GM20000 (cell line): ENCODE measurements at regions not wholly inside any gene's neighbourhood (a gene's known extent, or its start where the extent isn't known, plus 50 kb on each side); places are given as distances from the start of the nearest gene placed in this dataset.

Experiments used
- DNase-seq: peaks from one replicate; pipeline ENCODE4 v3.0.0; 2012; ENCODE audit warnings: low spot score
- CTCF ChIP-seq: IDR thresholded peaks from 2 replicates; pipeline ENCODE4 v1.5.1; 2012; ENCODE audit warnings: mild to moderate bottlenecking, control low read depth; ENCODE audit errors: extremely low read depth, missing control alignments

GRCh38 chr13:47114030-47114429, 217.2 kb upstream of the HTR2A start:
- TF ChIP-seq CTCF, result no peak

GRCh38 chr13:47112903-47113299, 216.0 kb upstream of the HTR2A start:
- no peak for DNase-seq
- no peak for TF ChIP-seq CTCF

More at GRCh38 chr13:47114030-47114429, 217.2 kb upstream of the HTR2A start:
- no peak for DNase-seq

DNA sequence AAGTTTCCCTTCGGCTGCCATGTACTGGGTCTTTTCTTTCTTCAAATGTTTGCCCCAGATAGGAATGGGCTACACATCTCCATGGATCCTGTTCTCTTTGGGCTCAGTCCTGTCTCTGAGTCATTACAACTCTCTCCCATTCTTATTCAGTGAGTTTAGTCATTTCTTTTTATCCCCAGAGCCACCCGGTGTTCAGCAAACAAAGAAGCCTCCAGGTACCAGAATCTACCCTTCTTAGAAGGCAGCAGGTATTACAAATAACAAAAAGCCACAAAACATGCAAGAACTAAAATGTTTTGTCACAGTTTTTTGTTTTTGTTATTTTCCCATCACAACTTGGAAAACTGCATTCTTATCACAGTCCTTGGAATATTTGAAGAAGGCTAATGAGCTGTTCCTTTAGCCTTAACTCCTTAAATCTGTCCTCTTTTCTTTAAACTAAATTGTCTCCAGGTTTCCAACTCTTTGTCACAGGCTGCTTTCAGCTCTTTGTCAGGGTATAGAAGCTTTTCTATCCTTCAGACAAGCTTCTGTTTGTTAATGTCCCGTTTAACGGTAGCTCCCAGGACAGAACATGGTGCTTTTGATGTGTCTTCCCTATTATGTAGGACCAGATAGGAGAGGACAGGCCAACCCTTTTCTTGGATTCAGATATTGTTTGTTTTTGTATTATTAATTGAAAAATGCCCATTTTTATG, 215.5 kb upstream of the HTR2A start:
- DNase-seq, result no peak
- no peak for TF ChIP-seq CTCF

- no peak for TF ChIP-seq CTCF
- DNase-seq, result no peak
Measured at GRCh38 chr13:47111499-47111898, 214.6 kb upstream of the HTR2A start.

DNA sequence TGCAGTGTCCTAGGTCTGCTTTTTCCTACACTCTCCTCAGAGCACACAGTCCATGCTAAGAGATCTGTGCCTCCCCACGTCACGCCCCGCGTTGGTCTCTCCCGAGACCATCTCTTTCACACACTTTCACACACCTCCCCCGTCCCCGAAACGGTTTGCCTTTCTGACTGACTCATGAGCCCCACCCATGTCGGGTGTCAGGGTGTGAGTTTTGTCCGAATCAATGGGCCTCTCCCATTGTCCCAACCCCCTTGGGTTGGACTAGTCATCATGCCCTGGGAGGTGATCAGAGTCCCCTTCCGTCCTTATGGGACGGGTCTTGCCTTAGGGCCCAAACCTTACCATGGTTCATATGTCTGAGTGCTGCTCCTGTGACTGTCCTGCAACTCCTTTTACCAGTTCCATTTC, 214.0 kb upstream of the HTR2A start:
- no peak for TF ChIP-seq CTCF
- DNase-seq, result no peak

- DNase-seq, result no peak
- TF ChIP-seq CTCF, result no peak
Measured at GRCh38 chr13:47110141-47110540, 213.3 kb upstream of the HTR2A start.

- no peak for DNase-seq
- no peak for TF ChIP-seq CTCF
Measured at GRCh38 chr13:47109028-47109427, 212.2 kb upstream of the HTR2A start.
